ENCODE measurements at regions not wholly inside any gene's neighbourhood (a gene's known extent, or its start where the extent isn't known, plus 50 kb on each side); places are given as distances from the start of the nearest gene placed in this dataset.

- no peaks in the 10 kb centered on the region for H3F3A ChIP-seq (ENCODE audit: insufficient read depth)
- no peak overlapping the region for H2AFZ ChIP-seq (ENCODE audit: low read depth, low read length, severe bottlenecking)
- no peak for TF ChIP-seq CTCF (IDR thresholded peaks at IDR 0.05; ENCODE audit: insufficient read depth, low read length, poor library complexity, severe bottlenecking)
- no peak for TF ChIP-seq EZH2phosphoT487 (conservative IDR thresholded peaks at IDR 0.05; ENCODE audit: low read length)
- no peaks in the 10 kb centered on the region for H3K79me2 ChIP-seq (ENCODE audit: insufficient read depth, low read length)
- no peaks in the 10 kb centered on the region for H3K9me2 ChIP-seq (replicated peaks; ENCODE audit: insufficient read depth, low read length)
- no peaks in the 10 kb centered on the region for H3K36me3 ChIP-seq (ENCODE audit: low read length)
- H3K27me3 ChIP-seq (ENCODE audit: low read length), result no peaks in the 10 kb centered on the region
- no peak overlapping the region for H3K27ac ChIP-seq (ENCODE audit: low read depth, low read length)
- H3K4me2 ChIP-seq (ENCODE audit: low read depth, low read length, poor library complexity, severe bottlenecking), result no peak overlapping the region
- H3K4me3 ChIP-seq (ENCODE audit: insufficient read depth, low read length, poor library complexity, severe bottlenecking), result no peak overlapping the region
- no peak overlapping the region for H3K9ac ChIP-seq (ENCODE audit: low read length)
- H4K20me1 ChIP-seq (ENCODE audit: low read depth, low read length), result no peaks in the 10 kb centered on the region
- no peaks in the 10 kb centered on the region for H3K9me3 ChIP-seq (ENCODE audit: insufficient read depth, low read length)
Measured at GRCh38 chr16:6281274-6281673, 1051.4 kb upstream of the RBFOX1 start.

GRCh38 chr16:6280055-6280454 lies 1052.6 kb upstream of the RBFOX1 start:
- Histone ChIP-seq H3K36me3 (ENCODE audit: low read length) (no peaks in the 10 kb centered on the region), H4K20me1 (ENCODE audit: low read depth, low read length) (no peaks in the 10 kb centered on the region), H3K27ac (ENCODE audit: low read depth, low read length) (no peak overlapping the region), H3F3A (ENCODE audit: insufficient read depth) (no peaks in the 10 kb centered on the region), H3K4me3 (ENCODE audit: insufficient read depth, low read length, poor library complexity, severe bottlenecking) (no peak overlapping the region), H3K27me3 (ENCODE audit: low read length) (no peaks in the 10 kb centered on the region), H3K4me2 (ENCODE audit: low read depth, low read length, poor library complexity, severe bottlenecking) (no peak overlapping the region), H2AFZ (ENCODE audit: low read depth, low read length, severe bottlenecking) (no peak overlapping the region), H3K9me2 (replicated peaks; ENCODE audit: insufficient read depth, low read length) (no peaks in the 10 kb centered on the region), H3K9ac (ENCODE audit: low read length) (no peak overlapping the region), H3K79me2 (ENCODE audit: insufficient read depth, low read length) (no peaks in the 10 kb centered on the region), H3K9me3 (ENCODE audit: insufficient read depth, low read length) (no peaks in the 10 kb centered on the region)
- TF ChIP-seq CTCF (IDR thresholded peaks at IDR 0.05; ENCODE audit: insufficient read depth, low read length, poor library complexity, severe bottlenecking) (no peak), EZH2phosphoT487 (conservative IDR thresholded peaks at IDR 0.05; ENCODE audit: low read length) (no peak)

GRCh38 chr16:6279286-6279685 lies 1053.4 kb upstream of the RBFOX1 start:
- H3F3A ChIP-seq (ENCODE audit: insufficient read depth), result no peaks in the 10 kb centered on the region
- H3K9me3 ChIP-seq (ENCODE audit: insufficient read depth, low read length), result no peaks in the 10 kb centered on the region
- no peak overlapping the region for H3K4me3 ChIP-seq (ENCODE audit: insufficient read depth, low read length, poor library complexity, severe bottlenecking)
- no peak overlapping the region for H2AFZ ChIP-seq (ENCODE audit: low read depth, low read length, severe bottlenecking)
- no peak overlapping the region for H3K27ac ChIP-seq (ENCODE audit: low read depth, low read length)
- no peaks in the 10 kb centered on the region for H3K9me2 ChIP-seq (replicated peaks; ENCODE audit: insufficient read depth, low read length)
- H3K27me3 ChIP-seq (ENCODE audit: low read length), result no peaks in the 10 kb centered on the region
- no peaks in the 10 kb centered on the region for H3K36me3 ChIP-seq (ENCODE audit: low read length)
- no peaks in the 10 kb centered on the region for H3K79me2 ChIP-seq (ENCODE audit: insufficient read depth, low read length)
- TF ChIP-seq CTCF (IDR thresholded peaks at IDR 0.05; ENCODE audit: insufficient read depth, low read length, poor library complexity, severe bottlenecking) (no peak), EZH2phosphoT487 (conservative IDR thresholded peaks at IDR 0.05; ENCODE audit: low read length) (no peak)
- no peak overlapping the region for H3K4me2 ChIP-seq (ENCODE audit: low read depth, low read length, poor library complexity, severe bottlenecking)
- no peak overlapping the region for H3K9ac ChIP-seq (ENCODE audit: low read length)
- no peaks in the 10 kb centered on the region for H4K20me1 ChIP-seq (ENCODE audit: low read depth, low read length)

GRCh38 chr16:6274351-6274750 lies 1058.3 kb upstream of the RBFOX1 start:
- no peak overlapping the region for H3K4me3 ChIP-seq (ENCODE audit: insufficient read depth, low read length, poor library complexity, severe bottlenecking)
- H3K79me2 ChIP-seq (ENCODE audit: insufficient read depth, low read length), result no peaks in the 10 kb centered on the region
- no peaks in the 10 kb centered on the region for H3K36me3 ChIP-seq (ENCODE audit: low read length)
- H2AFZ ChIP-seq (ENCODE audit: low read depth, low read length, severe bottlenecking), result no peak overlapping the region
- H3F3A ChIP-seq (ENCODE audit: insufficient read depth), result no peaks in the 10 kb centered on the region
- no peaks in the 10 kb centered on the region for H3K9me3 ChIP-seq (ENCODE audit: insufficient read depth, low read length)
- H3K27ac ChIP-seq (ENCODE audit: low read depth, low read length), result no peak overlapping the region
- H3K27me3 ChIP-seq (ENCODE audit: low read length), result no peaks in the 10 kb centered on the region
- no peak overlapping the region for H3K4me2 ChIP-seq (ENCODE audit: low read depth, low read length, poor library complexity, severe bottlenecking)
- no peaks in the 10 kb centered on the region for H4K20me1 ChIP-seq (ENCODE audit: low read depth, low read length)
- no peak for TF ChIP-seq EZH2phosphoT487 (conservative IDR thresholded peaks at IDR 0.05; ENCODE audit: low read length)
- TF ChIP-seq CTCF (IDR thresholded peaks at IDR 0.05; ENCODE audit: insufficient read depth, low read length, poor library complexity, severe bottlenecking), result no peak
- H3K9ac ChIP-seq (ENCODE audit: low read length), result no peak overlapping the region
- H3K9me2 ChIP-seq (replicated peaks; ENCODE audit: insufficient read depth, low read length), result no peaks in the 10 kb centered on the region

Data from SU-DHL-6 (cell line).